NB4 (cell line): ENCODE measurements at regions not wholly inside any gene's neighbourhood (a gene's known extent, or its start where the extent isn't known, plus 50 kb on each side); places are given as distances from the start of the nearest gene placed in this dataset.

ENCODE experiments used
- POLR2A ChIP-seq: IDR thresholded peaks from 2 replicates; pipeline ENCODE4 v1.6.1; 2011; ENCODE audit warnings: mild to moderate bottlenecking; ENCODE audit not compliant: insufficient read length; ENCODE audit errors: extremely low read depth
- TF ChIP-seq, protein P1 (sequence below): IDR thresholded peaks from one replicate; pipeline ENCODE4 v1.5.1; 2012; ENCODE audit warnings: low read depth, low read length

DNA sequence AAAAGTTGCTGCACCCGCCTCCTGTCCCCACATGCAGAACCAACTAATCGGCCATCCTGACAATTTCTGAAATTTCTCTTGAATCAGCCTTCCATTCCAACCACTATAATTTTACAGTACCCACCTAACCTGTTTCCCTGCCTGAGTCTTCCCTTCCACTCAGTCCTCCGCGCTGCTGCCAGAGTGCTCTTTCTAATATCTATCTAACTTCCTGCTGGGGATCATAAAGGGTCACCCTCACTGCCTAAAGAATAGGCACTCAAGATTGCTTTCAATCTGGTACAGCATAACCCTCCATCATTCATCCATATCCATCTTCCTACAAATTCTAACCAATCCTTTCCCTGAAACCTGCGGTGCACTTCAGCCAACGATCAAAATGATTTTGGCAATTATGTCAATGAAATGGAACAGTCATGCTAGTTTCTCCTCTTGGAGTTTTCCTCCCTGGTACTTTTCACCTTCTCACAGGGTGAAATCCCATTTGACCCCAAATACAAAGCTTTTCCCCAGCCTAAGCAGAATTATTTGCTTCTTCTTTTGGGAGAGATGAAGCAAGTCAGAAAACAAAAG is 117.5 kb upstream of the BEND6 start:
- TF ChIP-seq POLR2A, result no peak
- TF ChIP-seq, protein P1, sequence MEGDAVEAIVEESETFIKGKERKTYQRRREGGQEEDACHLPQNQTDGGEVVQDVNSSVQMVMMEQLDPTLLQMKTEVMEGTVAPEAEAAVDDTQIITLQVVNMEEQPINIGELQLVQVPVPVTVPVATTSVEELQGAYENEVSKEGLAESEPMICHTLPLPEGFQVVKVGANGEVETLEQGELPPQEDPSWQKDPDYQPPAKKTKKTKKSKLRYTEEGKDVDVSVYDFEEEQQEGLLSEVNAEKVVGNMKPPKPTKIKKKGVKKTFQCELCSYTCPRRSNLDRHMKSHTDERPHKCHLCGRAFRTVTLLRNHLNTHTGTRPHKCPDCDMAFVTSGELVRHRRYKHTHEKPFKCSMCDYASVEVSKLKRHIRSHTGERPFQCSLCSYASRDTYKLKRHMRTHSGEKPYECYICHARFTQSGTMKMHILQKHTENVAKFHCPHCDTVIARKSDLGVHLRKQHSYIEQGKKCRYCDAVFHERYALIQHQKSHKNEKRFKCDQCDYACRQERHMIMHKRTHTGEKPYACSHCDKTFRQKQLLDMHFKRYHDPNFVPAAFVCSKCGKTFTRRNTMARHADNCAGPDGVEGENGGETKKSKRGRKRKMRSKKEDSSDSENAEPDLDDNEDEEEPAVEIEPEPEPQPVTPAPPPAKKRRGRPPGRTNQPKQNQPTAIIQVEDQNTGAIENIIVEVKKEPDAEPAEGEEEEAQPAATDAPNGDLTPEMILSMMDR, result no peak
